ENCODE measurements at regions not wholly inside any gene's neighbourhood (a gene's known extent, or its start where the extent isn't known, plus 50 kb on each side); places are given as distances from the start of the nearest gene placed in this dataset.

GRCh38 chr10:28179743-28180099, 123.1 kb downstream of the MPP7 start:
- TF ChIP-seq CTCF (conservative IDR thresholded peaks at IDR 0.05 in 1 of 2, IDR thresholded peaks at IDR 0.05 in 1 of 2; ENCODE audit: low read depth in 1 of 2, low read length in 2 of 2) (no peak), EZH2 (IDR thresholded peaks at IDR 0.05; ENCODE audit: low read length, missing control alignments) (no peak)
